HepG2 (cell line): ENCODE measurements at regions not wholly inside any gene's neighbourhood (a gene's known extent, or its start where the extent isn't known, plus 50 kb on each side); places are given as distances from the start of the nearest gene placed in this dataset.

ENCODE experiments used
- ATAC-seq: fragments of 200-7000 bp; cut with Tn5 transposase; 3 replicates; pipeline ENCODE4 v1.9.1; 2020; ENCODE audit warnings: mild to moderate bottlenecking, moderate library complexity
- BruUV-seq: library from RNA; stranded (reverse); fragments of 400-500 nt; replicated peaks from 2 replicates; lab custom pipeline; 2021; lab: Mats Ljungman, UMichigan
- CTCF ChIA-PET: fragments of 300-600 bp; formaldehyde crosslinking; extraction: SDS; loops from one replicate; lab custom pipeline; 2021; ENCODE audit warnings: low total read pairs, inconsistent platforms, low intra/inter-chr PET ratio; lab: Yijun Ruan, JAX
- POLR2A ChIA-PET: fragments of 350-600 bp; sonication (Branson Sonifier 250); formaldehyde crosslinking; loops from one replicate; lab custom pipeline; 2020; ENCODE audit warnings: antibody characterized with exemption, inconsistent platforms; lab: Yijun Ruan, JAX
- DNase-seq: peaks from one replicate; pipeline ENCODE4 v3.0.0-alpha.2; 2015; ENCODE audit warnings: low spot score
- FAIRE-seq: peaks from 3 replicates; lab custom pipeline; 2011; peaks lifted over from hg19 to GRCh38; lab: Jason Lieb, UNC
- H2AFZ ChIP-seq: one replicate; pipeline ENCODE4 v1.6.1; 2011; ENCODE audit warnings: low read length, inconsistent platforms
- H3K27ac ChIP-seq: fragments of 300-600 bp; 3 replicates; pipeline ENCODE4 v1.8.0; 2011; ENCODE audit warnings: mixed run types, mild to moderate bottlenecking, mixed read lengths, low read length, inconsistent platforms; ENCODE audit not compliant: insufficient read depth; ENCODE audit errors: extremely low read length
- H3K27me3 ChIP-seq, 2 experiments: fragments of 200-600 bp in 1 of 2; 2 replicates in 1 of 2; 3 replicates in 1 of 2; pipeline versions ENCODE4 v1.6.0 to v1.8.0; 2011; ENCODE audit warnings: low read length in 2 of 2, mild to moderate bottlenecking in 2 of 2, moderate library complexity in 2 of 2, inconsistent platforms in 1 of 2; ENCODE audit not compliant: insufficient read depth in 2 of 2, control insufficient read depth in 1 of 2
- H3K36me3 ChIP-seq, 2 experiments: fragments of 200-600 bp in 1 of 2; replicated peaks in 1 of 2; 2 replicates in 1 of 2; 3 replicates in 1 of 2; pipeline versions ENCODE4 v1.5.1 to v1.8.0; 2011; ENCODE audit warnings: low read length in 2 of 2, inconsistent platforms in 1 of 2; ENCODE audit not compliant: insufficient read depth in 2 of 2, control insufficient read depth in 1 of 2
- H3K4me1 ChIP-seq: 2 replicates; pipeline ENCODE4 v1.5.1; 2012; ENCODE audit warnings: low read length, inconsistent platforms; ENCODE audit not compliant: insufficient read depth
- H3K4me2 ChIP-seq: 2 replicates; pipeline ENCODE4 v1.6.0; 2011; ENCODE audit warnings: low read depth, low read length, inconsistent platforms
- H3K4me3 ChIP-seq, 3 experiments: fragments of 200-600 bp in 1 of 3; sonication (generic), shearing (Covaris generic) in 1 of 3; replicated peaks in 1 of 3; 2 replicates each; pipeline ENCODE4 v1.5.1; 2011 to 2016; ENCODE audit warnings: low read length in 3 of 3, inconsistent platforms in 2 of 3, low read depth in 2 of 3, mild to moderate bottlenecking in 2 of 3, control low read depth in 1 of 3, mixed read lengths in 1 of 3; ENCODE audit not compliant: insufficient read depth in 1 of 3
- H3K79me2 ChIP-seq: one replicate; pipeline ENCODE4 v1.6.1; 2011; ENCODE audit warnings: low read length, inconsistent platforms; ENCODE audit not compliant: insufficient read depth
- H3K9ac ChIP-seq: 2 replicates; pipeline ENCODE4 v1.6.0; 2011; ENCODE audit warnings: mild to moderate bottlenecking, low read depth, low read length, inconsistent platforms; ENCODE audit not compliant: insufficient read depth
- H3K9me3 ChIP-seq: 2 replicates; pipeline ENCODE4 v1.5.1; 2012; ENCODE audit warnings: mild to moderate bottlenecking, low read length
- H4K20me1 ChIP-seq: 2 replicates; pipeline ENCODE4 v1.6.0; 2011; ENCODE audit warnings: inconsistent platforms, mild to moderate bottlenecking, low read length, moderate library complexity; ENCODE audit not compliant: insufficient read depth
- FOXP1 ChIP-seq, 2 experiments: fragments of 450-650 bp in 1 of 2; IDR thresholded peaks; 2 replicates each; pipeline ENCODE4 v1.6.1; 2017 to 2018; ENCODE audit warnings: antibody characterized with exemption in 1 of 2
- HDAC1 ChIP-seq: sonication (generic); formaldehyde crosslinking; IDR thresholded peaks from 2 replicates; pipeline ENCODE4 v1.5.1; 2020; ENCODE audit warnings: mild to moderate bottlenecking, missing genetic modification reagents
- HNRNPK ChIP-seq: fragments of 200-400 bp; formaldehyde crosslinking; IDR thresholded peaks from 2 replicates; pipeline ENCODE4 v1.6.1; 2018; ENCODE audit warnings: low read length, low read depth, moderate library complexity, mild to moderate bottlenecking; ENCODE audit not compliant: poor library complexity, severe bottlenecking
- MIER2 ChIP-seq: IDR thresholded peaks from 2 replicates; pipeline ENCODE4 v1.6.1; 2016; ENCODE audit warnings: missing biosample characterization, missing genetic modification reagents
- NR2F1 ChIP-seq, 2 experiments: fragments of 450-650 bp in 1 of 2; formaldehyde crosslinking in 1 of 2; IDR thresholded peaks; 2 replicates each; pipeline versions ENCODE4 v1.5.0 to v1.6.1; 2016 to 2020; ENCODE audit warnings: mild to moderate bottlenecking in 1 of 2, missing compliant biosample characterization in 1 of 2, missing genetic modification reagents in 1 of 2, moderate library complexity in 1 of 2
- PHB2 ChIP-seq: fragments of 450-650 bp; IDR thresholded peaks from 2 replicates; pipeline ENCODE4 v1.6.1; 2018; ENCODE audit not compliant: partially characterized antibody
- RBM22 ChIP-seq: fragments of 200-400 bp; formaldehyde crosslinking; optimal IDR thresholded peaks from 2 replicates; pipeline ENCODE3; 2017; ENCODE audit warnings: mild to moderate bottlenecking, low read length, moderate library complexity
- REL ChIP-seq: sonication (generic); formaldehyde crosslinking; conservative IDR thresholded peaks from 2 replicates; pipeline ENCODE4 v1.8.0; 2022; ENCODE audit warnings: mild to moderate bottlenecking, missing genetic modification reagents, moderate library complexity
- SP1 ChIP-seq, 2 experiments: fragments of 450-650 bp in 1 of 2; sonication (generic) in 1 of 2; formaldehyde crosslinking in 1 of 2; IDR thresholded peaks; 2 replicates each; pipeline versions ENCODE4 v1.4.0 to v1.6.1; 2016 to 2020; ENCODE audit warnings: missing genetic modification reagents in 1 of 2
- SP140L ChIP-seq: sonication (generic); formaldehyde crosslinking; IDR thresholded peaks from 2 replicates; pipeline ENCODE4 v1.4.0; 2020; ENCODE audit warnings: missing genetic modification reagents, borderline replicate concordance
- STAT6 ChIP-seq: sonication (generic); formaldehyde crosslinking; IDR thresholded peaks from 2 replicates; pipeline ENCODE4 v1.4.0; 2020; ENCODE audit warnings: missing genetic modification reagents, mild to moderate bottlenecking, borderline replicate concordance
- TAF1 ChIP-seq: sonication (generic); formaldehyde crosslinking; IDR thresholded peaks from 2 replicates; pipeline ENCODE4 v1.4.0; 2020; ENCODE audit warnings: missing genetic modification reagents
- TBL1XR1 ChIP-seq: fragments of 150-350 bp; IDR thresholded peaks from 2 replicates; pipeline ENCODE4 v1.6.1; 2014; ENCODE audit warnings: borderline replicate concordance, low read length; ENCODE audit not compliant: partially characterized antibody
- TRIM22 ChIP-seq: fragments of 450-650 bp; IDR thresholded peaks from 2 replicates; pipeline ENCODE4 v1.6.1; 2017
- ZNF567 ChIP-seq: sonication (generic); formaldehyde crosslinking; IDR thresholded peaks from 2 replicates; pipeline ENCODE4 v1.8.1; 2023; ENCODE audit warnings: mild to moderate bottlenecking, missing genetic modification reagents, borderline replicate concordance
- ZNF790 ChIP-seq: sonication (generic); formaldehyde crosslinking; IDR thresholded peaks from 2 replicates; pipeline ENCODE4 v1.8.0; 2022; ENCODE audit warnings: missing genetic modification reagents, mild to moderate bottlenecking, borderline replicate concordance
- ZNF800 ChIP-seq: sonication (generic); formaldehyde crosslinking; IDR thresholded peaks from 2 replicates; pipeline ENCODE4 v1.4.0; 2020; ENCODE audit warnings: missing genetic modification reagents
- ZNF839 ChIP-seq: sonication (generic); formaldehyde crosslinking; IDR thresholded peaks from 2 replicates; pipeline ENCODE4 v1.4.0; 2020; ENCODE audit warnings: missing genetic modification reagents, mild to moderate bottlenecking, borderline replicate concordance
- WGBS: methylation state at CpG from one replicate; pipeline ENCODE4 v1.1.6; 2017; ENCODE audit warnings: low lambda C conversion rate; 5-methylcytosine and 5-hydroxymethylcytosine counted together
- in situ Hi-C: cut with HindIII; loops from 2 replicates; pipeline ENCODE4 v1.10.0; 2017; ENCODE audit warnings: low pct_unique_long_range_greater_than_20kb; ENCODE audit not compliant: extremely low pct_ligation_motif_present
- intact Hi-C: fragments of 100-400 bp; cut with micrococcal nuclease; formaldehyde crosslinking; loops from one replicate; pipeline ENCODE4 v1.10.0; 2022; ENCODE audit not compliant: unreplicated experiment

- H3K27ac ChIP-seq = no peak overlapping the region
- H4K20me1 ChIP-seq = no peaks in the 10 kb centered on the region
- in situ Hi-C loops = no loop called here
- 0 out of 5 replicates have a peak, but pooled peaks cover 0 to under 1% of the 10 kb centered on the region in 2 experiments for H3K27me3 ChIP-seq
- BruUV-seq = no TSS peak
- intact Hi-C loops = no loop called here
- DNase-seq = no peak
- no peak for FAIRE-seq
- ChIA-PET POLR2A (no interaction called here), CTCF (no interaction called here)
- H3K4me2 ChIP-seq = no peak overlapping the region
- H3K9ac ChIP-seq = no peak overlapping the region
- H3K79me2 ChIP-seq = no peaks in the 10 kb centered on the region
- ATAC-seq = no peak
- no peaks in the 10 kb centered on the region for H3K4me1 ChIP-seq
- no peak overlapping the region for H3K4me3 ChIP-seq
- no peaks in the 10 kb centered on the region for H3K36me3 ChIP-seq
- H2AFZ ChIP-seq = no peak overlapping the region
- WGBS = 2% methylated on average over 2 of the region's 2 CpGs
- H3K9me3 ChIP-seq = no peaks in the 10 kb centered on the region
- TF ChIP-seq TBL1XR1 (no peak), STAT6 (no peak), REL (no peak), HDAC1 (CRISPR knock-in tag) (no peak), TRIM22 (no peak), HNRNPK (no peak), MIER2 (CRISPR knock-in tag) (no peak), TAF1 (CRISPR knock-in tag) (no peak), NR2F1 (CRISPR knock-in tag; IDR thresholded peaks at IDR 0.05) (no peak), ZNF790 (no peak), PHB2 (no peak), ZNF567 (CRISPR knock-in tag) (no peak), SP1 (IDR thresholded peaks at IDR 0.05) (no peak), SP1 (CRISPR knock-in tag; IDR thresholded peaks at IDR 0.05) (no peak), ZNF800 (CRISPR knock-in tag) (no peak), RBM22 (no peak), ZNF839 (no peak), FOXP1 (IDR thresholded peaks at IDR 0.05) (no peak), FOXP1 (CRISPR knock-in tag; IDR thresholded peaks at IDR 0.05) (no peak), SP140L (CRISPR knock-in tag) (no peak)
Measured at GRCh38 chr18:75928706-75929105, 501.2 kb upstream of the SMIM21 start.
